H1 (cell line): ENCODE measurements at regions not wholly inside any gene's neighbourhood (a gene's known extent, or its start where the extent isn't known, plus 50 kb on each side); places are given as distances from the start of the nearest gene placed in this dataset.

Source experiments
- CTCF ChIA-PET: fragments of 300-600 bp; sonication (Branson Sonifier 250); formaldehyde crosslinking; loops from one replicate; lab custom pipeline; 2021; ENCODE audit not compliant: partially characterized antibody; lab: Charles Lee
- POLR2A ChIA-PET: fragments of 300-600 bp; sonication (Branson Sonifier 250); formaldehyde crosslinking; loops from one replicate; lab custom pipeline; 2021; ENCODE audit warnings: inconsistent platforms; ENCODE audit not compliant: partially characterized antibody; lab: Charles Lee
- DNase-seq, 2 experiments: peaks; one replicate each; pipeline versions ENCODE4 v3.0.0 to v3.0.0-alpha.2; 2010 to 2022; ENCODE audit warnings: low spot score in 2 of 2, low read depth in 1 of 2, mixed read lengths in 1 of 2
- FAIRE-seq: peaks from 2 replicates; lab custom pipeline; 2011; peaks lifted over from hg19 to GRCh38; lab: Jason Lieb, UNC
- H2AFZ ChIP-seq: 2 replicates; pipeline ENCODE4 v1.8.1; 2012; ENCODE audit warnings: low read length, inconsistent platforms
- H2AK5ac ChIP-seq: 2 replicates; pipeline ENCODE4 v1.6.1; 2013; ENCODE audit warnings: low read depth, low read length
- H2BK120ac ChIP-seq: replicated peaks from 2 replicates; pipeline ENCODE3; 2013; ENCODE audit warnings: low read depth, low read length, inconsistent platforms
- H2BK12ac ChIP-seq: 2 replicates; pipeline ENCODE4 v1.6.1; 2013; ENCODE audit warnings: low read depth, low read length
- H2BK15ac ChIP-seq: 2 replicates; pipeline ENCODE4 v1.6.1; 2013; ENCODE audit warnings: low read length
- H2BK20ac ChIP-seq: 2 replicates; pipeline ENCODE4 v1.6.1; 2013; ENCODE audit warnings: low read length
- H2BK5ac ChIP-seq: 2 replicates; pipeline ENCODE4 v1.6.1; 2013; ENCODE audit warnings: low read depth, low read length
- H3K14ac ChIP-seq: 2 replicates; pipeline ENCODE4 v1.6.1; 2013; ENCODE audit warnings: inconsistent platforms; ENCODE audit not compliant: insufficient read length
- H3K18ac ChIP-seq: 2 replicates; pipeline ENCODE4 v1.6.1; 2013; ENCODE audit warnings: low read length; ENCODE audit errors: extremely low read depth
- H3K23ac ChIP-seq: 2 replicates; pipeline ENCODE4 v1.6.1; 2013; ENCODE audit warnings: inconsistent platforms; ENCODE audit not compliant: insufficient read length
- H3K23me2 ChIP-seq: 2 replicates; pipeline ENCODE4 v1.6.1; 2013; ENCODE audit warnings: low read depth, low read length
- H3K27ac ChIP-seq: 2 replicates; pipeline ENCODE4 v1.6.1; 2011; ENCODE audit warnings: low read depth, low read length, inconsistent platforms
- H3K27me3 ChIP-seq, 4 experiments: replicated peaks in 1 of 4; 1 replicate in 1 of 4; 2 replicates in 3 of 4; pipeline versions ENCODE4 v1.6.1 to v1.8.1; 2011 to 2013; ENCODE audit warnings: low read length in 3 of 4, mild to moderate bottlenecking in 3 of 4, inconsistent platforms in 2 of 4, mixed read lengths in 2 of 4, moderate library complexity in 1 of 4; ENCODE audit not compliant: control insufficient read depth in 3 of 4, insufficient read depth in 3 of 4; ENCODE audit errors: extremely low read depth in 1 of 4
- H3K36me3 ChIP-seq, 4 experiments: 2 replicates each; pipeline versions ENCODE4 v1.6.1 to v1.8.1; 2011 to 2013; ENCODE audit warnings: mild to moderate bottlenecking in 4 of 4, low read length in 3 of 4, moderate library complexity in 2 of 4, control low read depth in 1 of 4, inconsistent platforms in 1 of 4; ENCODE audit not compliant: insufficient read depth in 4 of 4, control insufficient read depth in 2 of 4
- H3K4ac ChIP-seq: replicated peaks from 2 replicates; pipeline ENCODE3; 2013; ENCODE audit warnings: low read length, low read depth, mixed read lengths, inconsistent platforms; ENCODE audit not compliant: insufficient read length
- H3K4me1 ChIP-seq, 4 experiments: replicated peaks in 1 of 4; 1 replicate in 1 of 4; 2 replicates in 3 of 4; pipeline versions ENCODE4 v1.6.1 to v1.8.1; 2011 to 2013; ENCODE audit warnings: low read length in 3 of 4, inconsistent platforms in 2 of 4, mixed read lengths in 1 of 4; ENCODE audit not compliant: insufficient read depth in 4 of 4, control insufficient read depth in 3 of 4
- H3K4me2 ChIP-seq, 2 experiments: 2 replicates each; pipeline versions ENCODE4 v1.6.1 to v1.8.1; 2011 to 2013; ENCODE audit warnings: low read depth in 2 of 2, low read length in 2 of 2, control low read depth in 1 of 2, inconsistent platforms in 1 of 2, mild to moderate bottlenecking in 1 of 2; ENCODE audit not compliant: insufficient read depth in 1 of 2
- H3K4me3 ChIP-seq, 4 experiments: fragments of 200-600, 300-600 bp in 1 of 4; sonication (generic), shearing (Covaris generic), sonication (Bioruptor Twin) in 1 of 4; 2 replicates each; pipeline versions ENCODE4 v1.5.1 to v1.8.1; 2011 to 2016; ENCODE audit warnings: low read length in 4 of 4, low read depth in 3 of 4, control low read depth in 2 of 4, inconsistent platforms in 2 of 4, mild to moderate bottlenecking in 2 of 4, mixed read lengths in 1 of 4, moderate library complexity in 1 of 4; ENCODE audit not compliant: insufficient read depth in 2 of 4; ENCODE audit errors: extremely low read depth in 1 of 4
- H3K56ac ChIP-seq: replicated peaks from 2 replicates; pipeline ENCODE3; 2013; ENCODE audit warnings: low read depth, mild to moderate bottlenecking, mixed read lengths, low read length, inconsistent platforms; ENCODE audit not compliant: insufficient read length
- H3K79me1 ChIP-seq: 2 replicates; pipeline ENCODE4 v1.6.1; 2013; ENCODE audit warnings: low read depth, low read length, control low read depth
- H3K79me2 ChIP-seq, 2 experiments: 2 replicates each; pipeline versions ENCODE4 v1.6.1 to v1.8.1; 2012 to 2013; ENCODE audit warnings: low read length in 2 of 2, mild to moderate bottlenecking in 2 of 2, inconsistent platforms in 1 of 2; ENCODE audit not compliant: insufficient read depth in 2 of 2, control insufficient read depth in 1 of 2
- H3K9ac ChIP-seq, 4 experiments: replicated peaks in 1 of 4; 1 replicate in 1 of 4; 2 replicates in 3 of 4; pipeline versions ENCODE4 v1.6.1 to v1.8.1; 2011 to 2013; ENCODE audit warnings: low read depth in 3 of 4, low read length in 3 of 4, control low read depth in 2 of 4, mild to moderate bottlenecking in 2 of 4, moderate library complexity in 2 of 4, inconsistent platforms in 1 of 4; ENCODE audit errors: extremely low read depth in 1 of 4
- H3K9me3 ChIP-seq, 2 experiments: 2 replicates each; pipeline versions ENCODE4 v1.6.1 to v1.8.1; 2012 to 2013; ENCODE audit warnings: mild to moderate bottlenecking in 2 of 2, moderate library complexity in 2 of 2, control low read depth in 1 of 2, inconsistent platforms in 1 of 2, low read depth in 1 of 2, low read length in 1 of 2, mixed read lengths in 1 of 2; ENCODE audit not compliant: insufficient read depth in 2 of 2
- H4K20me1 ChIP-seq, 2 experiments: replicated peaks in 1 of 2; 2 replicates each; pipeline versions ENCODE3 to v1.8.1; 2011 to 2013; ENCODE audit warnings: inconsistent platforms in 2 of 2, low read length in 2 of 2, mild to moderate bottlenecking in 1 of 2; ENCODE audit not compliant: insufficient read depth in 2 of 2, control insufficient read depth in 1 of 2
- H4K5ac ChIP-seq: 2 replicates; pipeline ENCODE4 v1.6.1; 2013; ENCODE audit warnings: low read length, low read depth, mixed read lengths, inconsistent platforms; ENCODE audit not compliant: insufficient read length
- H4K8ac ChIP-seq: 2 replicates; pipeline ENCODE4 v1.8.0; 2013; ENCODE audit warnings: mild to moderate bottlenecking, moderate library complexity, low read length, inconsistent platforms; ENCODE audit not compliant: insufficient read depth; ENCODE audit errors: extremely low read depth
- H4K91ac ChIP-seq: replicated peaks from 2 replicates; pipeline ENCODE3; 2013; ENCODE audit warnings: low read length, mixed read lengths, inconsistent platforms; ENCODE audit not compliant: insufficient read length
- CBX5 ChIP-seq: fragments of 300-800, 300-1000 bp; sonication (generic); IDR thresholded peaks from 2 replicates; pipeline ENCODE4 v1.7.1; 2016; ENCODE audit warnings: antibody characterized with exemption, low read length, low read depth
- CTCF ChIP-seq, 3 experiments: IDR thresholded peaks; 1 replicate in 2 of 3; 2 replicates in 1 of 3; pipeline versions ENCODE4 v1.5.1 to v1.6.1; 2011; ENCODE audit warnings: low read length in 3 of 3, mild to moderate bottlenecking in 3 of 3, inconsistent platforms in 2 of 3, low read depth in 1 of 3, moderate library complexity in 1 of 3; ENCODE audit not compliant: insufficient read depth in 1 of 3; ENCODE audit errors: control extremely low read depth in 1 of 3
- GABPA ChIP-seq: IDR thresholded peaks from 2 replicates; pipeline ENCODE4 v1.6.1; 2011; ENCODE audit warnings: mild to moderate bottlenecking, low read length, moderate library complexity, borderline replicate concordance; ENCODE audit not compliant: insufficient read depth
- JUN ChIP-seq: IDR thresholded peaks from 2 replicates; pipeline ENCODE4 v1.6.1; 2011; ENCODE audit warnings: low read depth, mild to moderate bottlenecking, improper control_type of control experiment, low read length
- JUND ChIP-seq: IDR thresholded peaks from 2 replicates; pipeline ENCODE4 v1.6.1; 2011; ENCODE audit warnings: mild to moderate bottlenecking, improper control_type of control experiment, low read length
- POLR2A ChIP-seq, 2 experiments: IDR thresholded peaks; 1 replicate in 1 of 2; 2 replicates in 1 of 2; pipeline ENCODE4 v1.6.1; 2011; ENCODE audit warnings: low read depth in 2 of 2, low read length in 2 of 2, mild to moderate bottlenecking in 2 of 2; ENCODE audit errors: control extremely low read depth in 1 of 2
- RXRA ChIP-seq: IDR thresholded peaks from 2 replicates; pipeline ENCODE4 v1.6.1; 2011; ENCODE audit warnings: low read depth, mild to moderate bottlenecking, low read length, moderate library complexity; ENCODE audit not compliant: insufficient read depth
- SP4 ChIP-seq: IDR thresholded peaks from 2 replicates; pipeline ENCODE4 v1.6.1; 2012; ENCODE audit warnings: low read length, inconsistent platforms
- TAF1 ChIP-seq: IDR thresholded peaks from 2 replicates; pipeline ENCODE4 v1.6.1; 2011; ENCODE audit warnings: mild to moderate bottlenecking, low read depth, low read length
- TAF7 ChIP-seq: optimal IDR thresholded peaks from 2 replicates; pipeline ENCODE3; 2011; ENCODE audit warnings: low read depth, mild to moderate bottlenecking, inconsistent platforms, low read length, moderate library complexity, borderline replicate concordance
- USF2 ChIP-seq: IDR thresholded peaks from 2 replicates; pipeline ENCODE4 v1.6.1; 2011; ENCODE audit warnings: low read length, improper control_type of control experiment
- WGBS, 2 experiments: shearing (Covaris generic) in 1 of 2; methylation state at CpG; one replicate each; pipeline versions ENCODE4 v1.1.6 to v1.1.7; 2013 to 2015; ENCODE audit warnings: low lambda C conversion rate in 2 of 2, mixed read lengths in 2 of 2, inconsistent platforms in 1 of 2, low coverage in 1 of 2, missing lambda C conversion rate in 1 of 2; ENCODE audit not compliant: insufficient replicate concordance in 2 of 2, insufficient coverage in 1 of 2, insufficient read length in 1 of 2; ENCODE audit errors: extremely low coverage in 1 of 2, missing lambda C conversion rate in 1 of 2; 5-methylcytosine and 5-hydroxymethylcytosine counted together

- H4K8ac ChIP-seq: no peak overlapping the region
- H2BK15ac ChIP-seq: no peak overlapping the region
- no peaks in the 10 kb centered on the region for H3K79me2 ChIP-seq
- H2BK12ac ChIP-seq: no peak overlapping the region
- no peak overlapping the region for H3K4me3 ChIP-seq
- H3K4ac ChIP-seq: no peak overlapping the region
- no peak overlapping the region for H3K56ac ChIP-seq
- H4K91ac ChIP-seq: no peak overlapping the region
- 73% methylated on average over 1 of the region's 1 CpG; no CpG with 5 or more reads in 1 of the 2 experiments for WGBS, 2 experiments
- H3K79me1 ChIP-seq: no peaks in the 10 kb centered on the region
- H3K9me3 ChIP-seq: no peaks in the 10 kb centered on the region
- no peak for DNase-seq
- H2BK5ac ChIP-seq: no peak overlapping the region
- CTCF ChIA-PET: no interaction called here
- H2BK120ac ChIP-seq: no peak overlapping the region
- H4K5ac ChIP-seq: no peak overlapping the region
- H3K36me3 ChIP-seq: peaks cover 0 to 2% (median 0%) of the 10 kb centered on the region in 4 experiments; a peak in 1 of 8 replicates
- no peak overlapping the region for H3K23ac ChIP-seq
- POLR2A ChIA-PET: no interaction called here
- no peak overlapping the region for H3K9ac ChIP-seq
- no peaks in the 10 kb centered on the region for H3K4me1 ChIP-seq
- no peak overlapping the region for H3K4me2 ChIP-seq
- no peak overlapping the region for H3K14ac ChIP-seq
- no peaks in the 10 kb centered on the region for H3K23me2 ChIP-seq
- no peak overlapping the region for H2AFZ ChIP-seq
- FAIRE-seq: no peak
- no peaks in the 10 kb centered on the region for H4K20me1 ChIP-seq
- H2BK20ac ChIP-seq: no peak overlapping the region
- no peak overlapping the region for H3K18ac ChIP-seq
- H3K27me3 ChIP-seq: no peaks in the 10 kb centered on the region
- no peak overlapping the region for H2AK5ac ChIP-seq
- no peak overlapping the region for H3K27ac ChIP-seq
- no peak for TF ChIP-seq TAF7
- TF ChIP-seq JUND: no peak
- no peak for TF ChIP-seq CTCF (IDR thresholded peaks at IDR 0.05; ENCODE audit: control extremely low read depth in 1 of 3, insufficient read depth in 1 of 3, low read depth in 1 of 3, low read length in 3 of 3)
- TF ChIP-seq RXRA: no peak
- TF ChIP-seq POLR2A (IDR thresholded peaks at IDR 0.05; ENCODE audit: control extremely low read depth in 1 of 2, low read depth in 2 of 2, low read length in 2 of 2): no peak
- TF ChIP-seq SP4: no peak
- TF ChIP-seq TAF1: no peak
- TF ChIP-seq GABPA: no peak
- TF ChIP-seq CBX5: no peak
- TF ChIP-seq USF2: no peak
- no peak for TF ChIP-seq JUN
Observed at GRCh38 chr1:113012149-113012548, 56.2 kb upstream of the SLC16A1 start.
